ELF-1 (cell line): ENCODE measurements at regions not wholly inside any gene's neighbourhood (a gene's known extent, or its start where the extent isn't known, plus 50 kb on each side); places are given as distances from the start of the nearest gene placed in this dataset.

Experiments
- DNase-seq: peaks from one replicate; pipeline ENCODE4 v3.0.0-alpha.2; 2016; ENCODE audit warnings: low read depth, low spot score

GRCh38 chr4:153988492-153989363 lies 199.8 kb upstream of the SFRP2 start:
- DNase-seq, result no peak

GRCh38 chr4:153987291-153987690 lies 198.4 kb upstream of the SFRP2 start:
- no peak for DNase-seq

DNA sequence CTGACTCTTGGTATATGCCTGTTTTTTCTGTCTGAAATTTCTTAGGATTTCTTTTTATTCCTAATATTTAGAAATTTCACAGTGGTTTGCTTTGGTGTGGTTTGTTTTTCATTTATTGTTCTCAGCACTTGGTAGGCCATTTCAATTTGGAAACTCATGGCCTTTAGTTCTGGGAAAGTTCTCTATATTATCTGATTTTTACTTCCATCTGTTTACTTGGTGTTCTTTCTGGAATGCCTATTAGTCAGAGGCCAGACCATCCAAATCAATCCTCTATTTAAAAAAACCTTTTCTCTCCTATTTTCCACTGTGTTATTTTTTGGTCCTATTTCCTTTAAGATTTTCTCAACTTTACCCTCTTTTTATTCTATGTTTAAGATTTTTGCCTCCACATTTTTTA lies 188.1 kb upstream of the SFRP2 start:
- DNase-seq, result no peak

GRCh38 chr4:153974452-153974851 lies 185.6 kb upstream of the SFRP2 start:
- DNase-seq, result no peak

DNA sequence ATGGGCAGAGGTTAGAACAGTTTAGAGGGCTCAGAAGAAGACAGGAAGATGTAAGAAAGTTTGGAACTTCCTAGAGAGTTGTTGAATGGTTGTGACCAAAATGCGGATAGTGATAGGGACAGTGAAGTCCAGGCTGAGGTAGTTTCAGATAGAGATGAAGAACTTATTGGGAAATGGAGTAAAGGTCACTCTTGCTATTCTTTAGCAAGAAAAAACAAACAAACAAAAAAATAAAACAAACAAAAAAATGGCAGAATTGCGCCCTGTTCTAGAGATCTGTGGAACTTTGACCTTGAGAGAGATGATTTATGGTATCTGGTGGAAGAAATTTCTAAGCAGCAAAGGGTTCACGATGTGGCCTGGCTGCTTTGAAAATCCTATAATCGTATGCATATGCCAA lies 185.1 kb upstream of the SFRP2 start:
- no peak for DNase-seq

GRCh38 chr4:153971899-153972298 lies 183.0 kb upstream of the SFRP2 start:
- DNase-seq, result no peak

DNA sequence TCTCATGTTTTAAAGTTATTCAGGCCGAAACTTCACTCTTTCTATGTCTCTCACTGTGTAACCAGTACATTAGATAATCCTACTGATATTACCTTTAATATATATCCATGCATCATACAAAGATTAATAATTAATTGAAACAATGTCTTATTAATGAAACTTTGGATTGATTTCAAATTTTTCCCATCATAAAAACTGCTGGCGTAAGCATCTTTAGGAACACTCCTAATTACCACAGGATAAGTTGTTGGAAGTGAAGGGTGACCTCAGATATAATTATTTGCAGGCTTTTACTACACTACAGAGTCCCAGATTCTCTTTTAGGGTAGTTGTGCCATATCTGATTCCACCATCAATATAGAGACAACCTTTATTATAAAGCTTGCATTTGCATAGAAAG lies 181.3 kb upstream of the SFRP2 start:
- no peak for DNase-seq

- DNase-seq, result no peak
Measured at GRCh38 chr4:153969542-153969941, 180.7 kb upstream of the SFRP2 start.

- DNase-seq, result no peak
Measured at GRCh38 chr4:153966641-153967040, 177.8 kb upstream of the SFRP2 start.

GRCh38 chr4:153963216-153963615 lies 174.3 kb upstream of the SFRP2 start:
- DNase-seq, result no peak

- no peak for DNase-seq
Measured at GRCh38 chr4:153962311-153963039, 173.6 kb upstream of the SFRP2 start.

- DNase-seq, result no peak
Measured at GRCh38 chr4:153955327-153955726, 166.4 kb upstream of the SFRP2 start.

- no peak for DNase-seq
Measured at GRCh38 chr4:153954654-153955053, 165.8 kb upstream of the SFRP2 start.

GRCh38 chr4:153950100-153950979 lies 161.5 kb upstream of the SFRP2 start:
- DNase-seq, result no peak

GRCh38 chr4:153948041-153948440 lies 159.2 kb upstream of the SFRP2 start:
- no peak for DNase-seq

DNA sequence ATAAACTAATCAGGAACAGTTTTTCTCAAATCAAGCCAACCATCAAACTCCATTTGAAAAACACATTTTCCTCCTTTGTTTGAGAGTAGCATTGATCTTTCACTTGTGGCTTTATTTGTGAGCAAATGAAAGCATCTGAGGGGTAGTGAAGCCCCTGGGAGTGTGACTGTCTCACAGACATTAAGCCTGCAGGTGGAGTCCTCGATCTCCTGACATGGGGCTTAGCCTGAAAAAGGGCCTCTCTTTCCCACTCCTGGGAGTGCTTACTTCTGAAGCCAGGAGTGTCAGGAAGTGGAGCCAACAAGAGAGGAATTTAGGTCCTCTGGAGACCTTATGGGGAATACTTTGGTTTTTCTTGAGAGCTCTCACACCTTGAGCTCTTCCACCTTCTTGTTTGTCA lies 158.2 kb upstream of the SFRP2 start:
- no peak for DNase-seq

GRCh38 chr4:153945704-153946103 lies 156.8 kb upstream of the SFRP2 start:
- DNase-seq, result no peak

- DNase-seq, result no peak
Measured at GRCh38 chr4:153943738-153944415, 155.0 kb upstream of the SFRP2 start.

- no peak for DNase-seq
Measured at GRCh38 chr4:153940916-153941315, 152.0 kb upstream of the SFRP2 start.

DNA sequence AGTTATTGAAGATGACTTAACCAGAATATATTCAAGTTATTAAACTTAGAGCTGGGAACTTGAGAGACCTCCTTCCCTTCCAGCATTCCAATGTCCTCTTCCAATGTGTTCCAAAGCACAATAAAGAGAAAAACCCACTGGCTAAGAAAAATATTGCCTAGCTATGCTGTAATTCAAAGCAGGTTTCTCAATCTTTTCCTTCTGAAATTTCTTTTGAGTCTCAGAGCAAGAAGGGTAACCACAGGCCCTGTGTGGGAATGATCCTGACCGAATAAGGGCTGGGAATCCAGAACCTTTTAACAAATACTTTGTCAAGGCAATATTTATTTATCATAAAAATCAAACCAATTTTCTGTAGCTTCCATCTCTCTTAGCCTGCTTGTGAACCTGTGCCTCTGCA lies 150.7 kb upstream of the SFRP2 start:
- no peak for DNase-seq

- DNase-seq, result no peak
Measured at GRCh38 chr4:153938994-153939393, 150.1 kb upstream of the SFRP2 start.
